ENCODE measurements at regions not wholly inside any gene's neighbourhood (a gene's known extent, or its start where the extent isn't known, plus 50 kb on each side); places are given as distances from the start of the nearest gene placed in this dataset.

- H2BK120ac ChIP-seq (ENCODE audit: low read depth, low read length), result no peak overlapping the region
- no peaks in the 10 kb centered on the region for H4K20me1 ChIP-seq (ENCODE audit: insufficient read depth, low read length)
- H3K27ac ChIP-seq (ENCODE audit: insufficient read depth, low read length), result no peak overlapping the region
- H4K91ac ChIP-seq (ENCODE audit: insufficient read depth, low read depth, low read length), result no peak overlapping the region
- H3K9ac ChIP-seq (ENCODE audit: low read depth, low read length), result no peak overlapping the region
- no peaks in the 10 kb centered on the region for H3K4me1 ChIP-seq (ENCODE audit: control insufficient read depth, insufficient read depth, low read length)
- ChIA-PET CTCF (no interaction called here), POLR2A (ENCODE audit: unreplicated experiment) (no interaction called here)
- no TSS peak for BruUV-seq (replicated peaks)
- ATAC-seq (ENCODE audit: low read depth) (no peak), DNase-seq (no peak)
- H2BK15ac ChIP-seq (ENCODE audit: low read depth, low read length), result no peak overlapping the region
- no peak overlapping the region for H3K23ac ChIP-seq (ENCODE audit: low read depth, low read length)
- H2AFZ ChIP-seq (replicated peaks; ENCODE audit: low read length, poor library complexity), result no peak overlapping the region
- dilution Hi-C loops (cut with HindIII; ENCODE audit: low sequenced_read_pairs, unreplicated experiment) (no loop called here), intact Hi-C loops (cut with micrococcal nuclease) (no loop called here), in situ Hi-C loops (cut with MboI; ENCODE audit: low sequenced_read_pairs) (no loop called here)
- no peaks in the 10 kb centered on the region for H3K27me3 ChIP-seq (ENCODE audit: control insufficient read depth, insufficient read depth, low read length)
- no peak overlapping the region for H3K18ac ChIP-seq (ENCODE audit: low read depth, low read length)
- no peak overlapping the region for H3K56ac ChIP-seq (ENCODE audit: extremely low read depth, insufficient read depth, low read length)
- TF ChIP-seq POLR2A (IDR thresholded peaks at IDR 0.05; ENCODE audit: low read depth, low read length) (no peak), CEBPB (IDR thresholded peaks at IDR 0.05; ENCODE audit: low read depth, low read length) (no peak), MAFK (IDR thresholded peaks at IDR 0.05; ENCODE audit: low read depth, low read length) (no peak), SMC3 (IDR thresholded peaks at IDR 0.05; ENCODE audit: low read depth, low read length) (no peak), FOS (IDR thresholded peaks at IDR 0.05; ENCODE audit: low read depth, low read length) (no peak), MXI1 (IDR thresholded peaks at IDR 0.05; ENCODE audit: borderline replicate concordance, low read depth, low read length) (no peak), CTCF (conservative IDR thresholded peaks at IDR 0.05; ENCODE audit: low read depth, low read length) (no peak), RCOR1 (IDR thresholded peaks at IDR 0.05; ENCODE audit: insufficient replicate concordance, low read length) (no peak), BHLHE40 (IDR thresholded peaks at IDR 0.05; ENCODE audit: low read depth, low read length) (no peak), USF2 (IDR thresholded peaks at IDR 0.05; ENCODE audit: low read depth, low read length) (no peak), CHD1 (IDR thresholded peaks at IDR 0.05; ENCODE audit: low read depth, low read length) (no peak)
- no peak overlapping the region for H4K5ac ChIP-seq (ENCODE audit: low read depth, low read length)
- H4K8ac ChIP-seq (ENCODE audit: low read depth in 2 of 2, low read length in 2 of 2), result no peak overlapping the region
- H2BK5ac ChIP-seq (ENCODE audit: low read depth, low read length, poor library complexity, severe bottlenecking), result no peak overlapping the region
- H3K4me3 ChIP-seq (ENCODE audit: insufficient read depth, low read depth, low read length), result no peak overlapping the region
- H3K36me3 ChIP-seq (ENCODE audit: control insufficient read depth, insufficient read depth, low read length), result no peaks in the 10 kb centered on the region
- no peaks in the 10 kb centered on the region for H3K9me1 ChIP-seq (ENCODE audit: insufficient read depth, low read length)
- H3K14ac ChIP-seq (replicated peaks; ENCODE audit: low read depth, low read length), result no peak overlapping the region
- no peak overlapping the region for H2AK5ac ChIP-seq (ENCODE audit: low read depth, low read length)
- no peak overlapping the region for H3K4me2 ChIP-seq (ENCODE audit: low read depth, low read length)
- H2AK9ac ChIP-seq (replicated peaks; ENCODE audit: low read depth, low read length, poor library complexity), result no peak overlapping the region
- H3K9me3 ChIP-seq (ENCODE audit: control insufficient read depth, insufficient read depth, low read length), result no peaks in the 10 kb centered on the region
- H2BK20ac ChIP-seq (ENCODE audit: low read depth, low read length), result no peak overlapping the region
- no peaks in the 10 kb centered on the region for H3K79me1 ChIP-seq (ENCODE audit: low read depth in 1 of 2, low read length in 2 of 2)
- H3K4ac ChIP-seq (ENCODE audit: low read depth, low read length), result no peak overlapping the region
Observed at GRCh38 chr6:9690388-9690787, 724.5 kb downstream of the TFAP2A start.
